Panc1 (cell line): ENCODE measurements at regions not wholly inside any gene's neighbourhood (a gene's known extent, or its start where the extent isn't known, plus 50 kb on each side); places are given as distances from the start of the nearest gene placed in this dataset.

Experiments used
- ATAC-seq: fragments of 200-7000 bp; cut with Tn5 transposase; 2 replicates; pipeline ENCODE4 v1.9.1; 2020; ENCODE audit warnings: mild to moderate bottlenecking, moderate library complexity
- BruUV-seq: library from RNA; stranded (reverse); fragments of 400-500 nt; replicated peaks from 2 replicates; lab custom pipeline; 2021; lab: Mats Ljungman, UMichigan
- CTCF ChIA-PET: fragments of 300-600 bp; sonication (Branson Sonifier 250); formaldehyde crosslinking; loops from one replicate; lab custom pipeline; 2022; ENCODE audit warnings: antibody characterized with exemption; lab: Charles Lee
- POLR2A ChIA-PET: fragments of 300-600 bp; sonication (Branson Sonifier 250); formaldehyde crosslinking; loops from one replicate; lab custom pipeline; 2022; ENCODE audit warnings: antibody characterized with exemption; lab: Charles Lee
- DNase-seq: peaks from one replicate; pipeline ENCODE4 v3.0.0-alpha.2; 2010; ENCODE audit warnings: low read depth, low spot score
- H3K27ac ChIP-seq: 2 replicates; pipeline ENCODE4 v1.5.1; 2011; ENCODE audit warnings: mild to moderate bottlenecking, low read length, inconsistent platforms
- H3K27me3 ChIP-seq: fragments of 200-500 bp; sonication (Bioruptor generic); 2 replicates; pipeline ENCODE4 v1.6.0; 2014; ENCODE audit warnings: low read length, inconsistent platforms; ENCODE audit not compliant: control insufficient read depth, insufficient read depth
- H3K36me3 ChIP-seq: fragments of 200-500 bp; sonication (Bioruptor generic); 2 replicates; pipeline ENCODE4 v1.5.1; 2014; ENCODE audit warnings: inconsistent platforms, mild to moderate bottlenecking, low read length, moderate library complexity; ENCODE audit not compliant: control insufficient read depth, insufficient read depth
- H3K4me1 ChIP-seq: 2 replicates; pipeline ENCODE4 v1.5.1; 2011; ENCODE audit warnings: inconsistent platforms, mild to moderate bottlenecking, low read length, moderate library complexity; ENCODE audit not compliant: control insufficient read depth, insufficient read depth
- H3K4me3 ChIP-seq, 2 experiments: 2 replicates each; pipeline ENCODE4 v1.5.1; 2011 to 2012; ENCODE audit warnings: low read depth in 2 of 2, low read length in 2 of 2, mild to moderate bottlenecking in 2 of 2, inconsistent platforms in 1 of 2, moderate library complexity in 1 of 2
- H3K9me3 ChIP-seq: fragments of 200-500 bp; sonication (Bioruptor generic); 2 replicates; pipeline ENCODE4 v1.5.1; 2014; ENCODE audit warnings: low read depth, mild to moderate bottlenecking, inconsistent platforms, low read length, moderate library complexity; ENCODE audit not compliant: control insufficient read depth, insufficient read depth
- POLR2AphosphoS5 ChIP-seq: IDR thresholded peaks from 2 replicates; pipeline ENCODE4 v1.6.1; 2012; ENCODE audit warnings: mild to moderate bottlenecking, low read depth, low read length, moderate library complexity
- REST ChIP-seq, 2 experiments: IDR thresholded peaks; 2 replicates each; pipeline ENCODE4 v1.6.1; 2011 to 2012; ENCODE audit warnings: low read depth in 2 of 2, control low read depth in 1 of 2, low read length in 1 of 2, mild to moderate bottlenecking in 1 of 2, moderate library complexity in 1 of 2; ENCODE audit not compliant: insufficient read depth in 1 of 2
- SIN3A ChIP-seq: IDR thresholded peaks from 2 replicates; pipeline ENCODE4 v1.6.1; 2012; ENCODE audit warnings: low read depth, mild to moderate bottlenecking, low read length, moderate library complexity, borderline replicate concordance; ENCODE audit not compliant: insufficient read depth
- TCF7L2 ChIP-seq: IDR thresholded peaks from 2 replicates; pipeline ENCODE4 v1.6.1; 2011; ENCODE audit warnings: mild to moderate bottlenecking, low read depth, low read length, inconsistent platforms
- in situ Hi-C: cut with HindIII; loops from 2 replicates; pipeline ENCODE4 v1.10.0; 2016; ENCODE audit warnings: low sequenced_read_pairs, low pct_unique_long_range_greater_than_20kb
- intact Hi-C: fragments of 100-400 bp; cut with micrococcal nuclease; formaldehyde crosslinking; loops from one replicate; pipeline ENCODE4 v1.10.0; 2022; ENCODE audit not compliant: unreplicated experiment
- TF ChIP-seq, protein P1 (sequence below): fragments of 450-650 bp; IDR thresholded peaks from 2 replicates; pipeline ENCODE4 v1.5.1; 2017; ENCODE audit warnings: mild to moderate bottlenecking

DNA sequence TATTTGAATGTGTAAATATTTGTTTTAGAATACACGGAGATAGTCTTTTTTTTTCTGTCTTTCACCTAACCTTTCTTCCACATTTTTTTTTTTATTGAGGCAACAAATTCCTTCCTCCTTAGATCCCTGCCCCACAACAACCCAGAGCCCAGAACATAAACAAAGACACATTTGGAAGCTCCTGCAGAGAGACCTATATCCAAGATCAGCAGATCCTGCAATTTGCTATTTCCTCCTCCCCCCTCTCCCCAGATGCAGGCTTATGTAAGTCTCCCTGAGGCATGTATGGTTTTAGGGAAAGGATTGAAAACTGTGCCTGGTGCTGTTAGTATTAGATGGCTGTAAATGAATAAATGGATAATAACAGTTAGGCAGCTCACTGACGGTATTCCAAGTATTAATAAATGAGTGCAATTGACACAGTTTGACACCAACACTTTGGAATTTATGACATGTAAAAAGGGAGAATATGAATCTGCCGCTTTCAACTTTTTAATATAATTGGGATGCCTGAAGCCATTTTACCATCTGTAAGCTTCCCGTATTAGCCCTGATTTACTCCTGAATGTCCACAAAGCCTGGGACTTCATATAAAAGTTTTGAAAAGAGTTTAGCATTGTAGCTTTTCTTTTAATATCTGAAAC is 608.3 kb upstream of the CITED2 start:
- DNase-seq (no peak), ATAC-seq (peak; percentile 63)
- in situ Hi-C loops = no loop called here
- peak; percentile 79 for TF ChIP-seq TCF7L2
- TF ChIP-seq REST (IDR thresholded peaks at IDR 0.05; ENCODE audit: insufficient read depth in 1 of 2, low read depth in 2 of 2, low read length in 1 of 2) = no peak
- TF ChIP-seq, protein P1, sequence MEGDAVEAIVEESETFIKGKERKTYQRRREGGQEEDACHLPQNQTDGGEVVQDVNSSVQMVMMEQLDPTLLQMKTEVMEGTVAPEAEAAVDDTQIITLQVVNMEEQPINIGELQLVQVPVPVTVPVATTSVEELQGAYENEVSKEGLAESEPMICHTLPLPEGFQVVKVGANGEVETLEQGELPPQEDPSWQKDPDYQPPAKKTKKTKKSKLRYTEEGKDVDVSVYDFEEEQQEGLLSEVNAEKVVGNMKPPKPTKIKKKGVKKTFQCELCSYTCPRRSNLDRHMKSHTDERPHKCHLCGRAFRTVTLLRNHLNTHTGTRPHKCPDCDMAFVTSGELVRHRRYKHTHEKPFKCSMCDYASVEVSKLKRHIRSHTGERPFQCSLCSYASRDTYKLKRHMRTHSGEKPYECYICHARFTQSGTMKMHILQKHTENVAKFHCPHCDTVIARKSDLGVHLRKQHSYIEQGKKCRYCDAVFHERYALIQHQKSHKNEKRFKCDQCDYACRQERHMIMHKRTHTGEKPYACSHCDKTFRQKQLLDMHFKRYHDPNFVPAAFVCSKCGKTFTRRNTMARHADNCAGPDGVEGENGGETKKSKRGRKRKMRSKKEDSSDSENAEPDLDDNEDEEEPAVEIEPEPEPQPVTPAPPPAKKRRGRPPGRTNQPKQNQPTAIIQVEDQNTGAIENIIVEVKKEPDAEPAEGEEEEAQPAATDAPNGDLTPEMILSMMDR = no peak
- TF ChIP-seq SIN3A = no peak
- peak; percentile 36; the same call in 1 of the 2 replicates for TF ChIP-seq POLR2AphosphoS5
- Histone ChIP-seq H3K4me3 (no peak overlapping the region; a peak in 1 of 4 replicates), H3K36me3 (no peaks in the 10 kb centered on the region), H3K27ac (peak overlapping the region; percentile 85), H3K27me3 (no peaks in the 10 kb centered on the region), H3K9me3 (no peaks in the 10 kb centered on the region), H3K4me1 (peaks cover 38% of the 10 kb centered on the region)
- intact Hi-C loops = loop anchor here (5.0 to 10.0 kb wide), 2 partner anchors 100 to 608 kb away; partner anchors contain the start of gene CITED2
- CTCF ChIA-PET = no interaction called here
- BruUV-seq = no TSS peak
- POLR2A ChIA-PET = interaction anchor here (0.6 to 0.7 kb wide), 2 partner anchors 607 to 613 kb away, joined by 4 to 5 read pairs; no protein-coding TSS in a partner anchor

- Histone ChIP-seq H3K4me3 (peak overlapping the region in 1 of 2 experiments; percentile 9; a peak in 1 of 4 replicates), H3K36me3 (no peaks in the 10 kb centered on the region), H3K27ac (peak overlapping the region; percentile 85), H3K4me1 (peaks cover 42% of the 10 kb centered on the region), H3K27me3 (no peaks in the 10 kb centered on the region), H3K9me3 (no peaks in the 10 kb centered on the region)
- DNase-seq = no peak
- in situ Hi-C loops = no loop called here
- no peak for ATAC-seq
- no TSS peak for BruUV-seq
- POLR2A ChIA-PET = interaction anchor here (0.6 kb wide), 1 partner anchor 607 kb away, joined by 5 read pairs; no protein-coding TSS in a partner anchor
- TF ChIP-seq REST (IDR thresholded peaks at IDR 0.05; ENCODE audit: insufficient read depth in 1 of 2, low read depth in 2 of 2, low read length in 1 of 2) (no peak), POLR2AphosphoS5 (no peak), SIN3A (no peak), TCF7L2 (no peak)
- TF ChIP-seq, protein P1 = no peak
- CTCF ChIA-PET = no interaction called here
- intact Hi-C loops = loop anchor here (5.0 to 10.0 kb wide), 2 partner anchors 100 to 607 kb away; partner anchors contain the start of gene CITED2
Measured at GRCh38 chr6:139982195-139982594, 607.7 kb upstream of the CITED2 start.
